GM21381 (cell line): ENCODE measurements at regions not wholly inside any gene's neighbourhood (a gene's known extent, or its start where the extent isn't known, plus 50 kb on each side); places are given as distances from the start of the nearest gene placed in this dataset.

ENCODE experiments used
- ATAC-seq: cut with Tn5 transposase; IDR thresholded peaks from one replicate; pipeline ENCODE4 v1.9.1; 2021; ENCODE audit warnings: mild to moderate bottlenecking, moderate library complexity; ENCODE audit not compliant: unreplicated experiment

DNA sequence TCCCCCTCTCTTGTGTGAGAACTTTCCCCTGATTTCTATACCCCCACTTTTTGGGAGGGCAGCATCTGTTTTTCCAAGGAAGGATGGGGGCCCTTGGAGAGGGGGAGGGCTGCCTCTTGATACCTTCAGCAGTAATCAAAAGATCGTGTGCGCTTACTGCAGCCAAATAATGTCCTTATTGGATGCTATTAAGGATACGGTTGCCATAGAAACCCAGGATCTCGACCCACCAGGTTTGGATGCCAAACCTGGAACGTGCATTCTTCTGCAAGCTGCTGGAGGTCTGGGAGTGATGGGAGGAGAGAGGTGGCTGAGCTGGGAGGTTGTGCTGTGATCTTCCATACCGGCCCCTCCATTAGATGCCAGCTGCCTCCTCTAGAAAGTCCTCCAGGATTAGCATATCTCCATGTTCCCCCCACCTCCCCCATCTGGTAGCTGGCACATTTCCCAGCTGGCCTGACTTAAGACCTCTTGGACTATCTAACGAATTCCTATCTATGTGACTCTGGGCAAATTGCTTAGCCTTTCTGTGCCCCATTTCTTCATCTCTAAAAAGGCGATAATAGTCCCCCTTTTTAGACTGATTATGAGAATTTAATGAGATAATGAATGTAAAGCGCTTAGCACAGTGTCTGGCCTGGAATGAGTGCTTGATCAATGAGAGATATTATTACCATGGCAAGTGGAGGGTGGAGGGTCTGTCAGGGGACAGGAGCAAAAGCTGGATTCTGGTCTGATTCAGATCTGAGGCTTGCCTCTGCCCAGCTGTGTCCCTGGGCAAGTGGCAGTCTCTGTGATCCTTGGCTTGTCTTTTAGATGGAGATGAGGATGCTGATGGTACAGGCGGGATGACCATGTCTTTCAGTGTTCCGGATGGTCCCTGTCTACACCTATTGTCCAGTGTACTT, 78.5 kb upstream of the PCBD1 start:
- no peak for ATAC-seq

DNA sequence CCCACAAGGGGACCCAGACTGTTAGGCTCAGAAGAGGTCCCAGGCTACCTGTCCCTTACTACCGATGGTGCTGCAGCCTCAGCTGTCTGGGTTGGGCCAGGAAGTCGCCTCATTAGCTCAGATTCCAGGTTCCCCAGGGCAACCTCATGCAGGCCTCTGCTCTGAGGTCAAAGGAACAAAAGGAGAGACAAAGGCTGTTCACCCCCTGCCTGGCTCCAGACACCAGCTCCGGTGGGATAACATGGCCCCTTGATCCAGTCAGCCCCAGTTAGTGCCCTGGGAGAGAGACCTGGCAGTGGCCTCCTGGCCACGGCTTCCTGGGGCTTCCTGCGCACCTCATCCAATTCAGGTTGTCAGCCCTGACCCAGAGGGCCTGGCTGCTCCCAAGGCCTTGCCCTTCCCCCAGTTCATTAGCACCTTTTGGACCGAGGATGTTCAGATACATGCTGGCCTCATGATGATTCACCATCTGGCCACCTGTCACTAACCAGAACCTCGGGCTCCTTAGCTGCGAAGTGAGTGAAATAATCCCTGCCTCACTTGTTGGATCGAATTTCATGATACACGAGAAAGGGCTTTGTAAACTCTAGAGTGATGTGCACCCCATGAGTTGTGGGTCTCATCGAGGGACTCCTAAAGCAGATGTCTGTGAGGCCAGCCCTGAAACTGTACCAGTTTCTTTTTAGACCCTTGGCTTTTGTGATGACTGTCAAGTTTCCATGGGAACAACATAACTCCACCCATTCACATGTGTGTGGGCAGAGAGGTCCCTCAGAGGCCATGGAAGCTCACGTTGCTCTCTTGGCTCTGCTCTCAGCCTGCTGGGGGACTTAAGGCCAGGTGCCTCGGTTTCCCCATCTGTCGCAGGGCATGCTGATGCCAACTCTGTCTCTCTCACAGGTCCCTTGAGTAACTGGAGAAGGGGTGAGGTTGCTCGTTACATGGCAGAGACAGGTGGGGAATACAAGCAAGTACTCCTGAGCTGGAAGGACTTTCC, 79.5 kb upstream of the PCBD1 start:
- no peak for ATAC-seq

GRCh38 chr10:70969188-70969587, 80.8 kb upstream of the PCBD1 start:
- ATAC-seq, result no peak

DNA sequence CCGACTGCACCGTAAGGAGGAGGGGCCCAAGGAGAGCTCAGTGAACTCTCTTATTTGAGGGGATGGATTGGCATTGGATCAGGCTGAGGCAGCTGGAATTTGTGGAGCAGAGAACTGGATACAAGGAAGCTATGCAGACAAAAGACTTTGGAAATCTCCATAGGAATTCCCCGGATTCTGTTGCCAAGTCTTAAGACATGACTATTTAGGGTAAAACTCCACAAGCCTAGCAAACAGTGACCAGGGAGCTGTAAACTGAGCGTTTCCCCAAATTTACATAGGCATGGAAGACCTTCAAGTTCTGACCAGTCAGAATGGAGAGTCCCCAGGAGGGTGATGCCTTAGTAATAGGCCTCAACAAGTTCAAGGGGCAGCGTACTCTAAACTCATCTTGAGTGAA, 82.5 kb upstream of the PCBD1 start:
- ATAC-seq, result no peak

GRCh38 chr10:70973275-70973674, 84.9 kb upstream of the PCBD1 start:
- no peak for ATAC-seq

DNA sequence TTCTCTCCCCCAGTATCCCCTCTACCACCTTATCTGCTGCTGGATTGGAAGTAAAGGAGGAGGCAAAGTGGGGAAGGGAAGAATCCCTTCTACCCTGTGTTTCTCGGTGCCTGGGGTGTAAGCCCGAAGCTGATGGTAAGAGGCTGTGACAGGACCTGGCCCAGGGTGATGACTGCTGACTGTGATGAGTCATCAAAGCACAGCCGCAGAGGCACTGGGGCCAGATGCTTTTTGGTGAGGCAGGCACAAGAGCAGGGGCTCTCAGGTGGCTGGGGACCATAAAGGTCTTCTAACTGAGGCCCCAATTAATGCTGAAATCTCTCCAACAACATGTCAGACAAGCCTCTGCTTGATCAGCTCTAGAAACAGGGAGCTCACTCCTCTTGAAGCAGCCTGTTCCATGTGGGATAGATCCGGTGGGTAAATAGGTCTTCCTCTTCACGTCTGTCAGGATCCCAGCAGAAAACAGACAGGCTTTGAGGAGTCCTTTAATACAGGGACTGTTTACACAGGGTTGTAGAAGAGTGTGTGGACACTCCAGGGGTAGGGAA, 86.1 kb upstream of the PCBD1 start:
- ATAC-seq, result no peak

DNA sequence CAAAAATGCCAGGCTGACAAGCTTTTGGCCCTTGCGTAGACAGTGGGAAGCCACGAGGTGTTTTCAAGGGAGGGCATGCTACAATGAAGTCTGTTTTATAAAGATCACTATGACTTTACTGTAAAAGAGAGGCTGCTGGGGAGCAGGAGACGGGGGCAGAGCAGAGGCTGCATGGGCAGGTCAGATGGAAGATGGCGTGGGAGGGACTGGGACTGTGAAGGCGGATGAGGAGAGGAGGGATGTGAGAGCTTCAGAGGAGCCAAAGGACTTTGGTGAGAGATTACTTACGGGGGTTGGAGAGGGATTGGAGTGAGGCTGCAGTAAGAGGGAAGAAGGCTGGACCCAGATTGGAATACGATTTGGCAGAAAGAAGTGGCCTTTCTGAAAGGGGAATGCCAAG, 86.6 kb upstream of the PCBD1 start:
- ATAC-seq, result no peak

GRCh38 chr10:70976063-70976695, 87.8 kb upstream of the PCBD1 start:
- no peak for ATAC-seq

GRCh38 chr10:70977625-70978024, 89.3 kb upstream of the PCBD1 start:
- ATAC-seq, result no peak

- ATAC-seq, result no peak
These were observed 89.8 kb upstream of the PCBD1 start for GRCh38 chr10:70978181-70978580.

- ATAC-seq, result no peak
These were observed 90.6 kb upstream of the PCBD1 start for GRCh38 chr10:70978816-70979480.

- no peak for ATAC-seq
These were observed 92.3 kb upstream of the PCBD1 start for GRCh38 chr10:70980687-70981086.

DNA sequence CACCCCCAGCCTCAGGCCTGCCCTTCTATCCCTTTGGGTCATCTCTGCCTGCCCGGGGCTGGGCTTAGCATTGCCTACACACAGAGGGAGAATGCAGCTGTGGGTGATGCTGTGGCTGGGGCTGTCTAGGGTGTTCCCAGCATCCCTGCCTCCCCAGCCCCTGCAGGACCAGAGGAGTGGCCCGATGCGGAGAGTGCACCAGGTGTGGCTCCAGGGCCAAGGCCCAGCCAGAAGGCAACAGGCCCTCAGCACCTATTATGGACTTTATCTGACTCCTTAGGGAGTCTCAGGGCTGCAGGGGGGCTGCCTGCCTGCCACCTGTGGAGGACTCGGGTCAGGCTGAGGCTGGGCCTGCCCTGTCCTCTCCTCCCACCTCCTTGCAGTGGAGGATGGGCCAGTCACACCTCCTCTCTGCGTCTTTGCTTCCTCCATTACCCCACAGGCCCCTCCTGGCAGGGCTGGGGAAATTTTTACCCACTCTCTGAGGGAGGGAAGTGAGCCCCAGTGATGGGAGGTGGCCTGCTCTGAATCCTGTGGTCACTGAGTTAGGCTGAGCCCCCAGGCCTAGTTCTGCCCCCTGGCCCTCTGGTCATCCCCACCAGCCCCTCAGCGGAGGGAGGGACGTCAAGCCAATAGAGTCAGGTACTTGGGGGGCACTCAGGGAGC, 92.9 kb upstream of the PCBD1 start:
- ATAC-seq, result no peak

DNA sequence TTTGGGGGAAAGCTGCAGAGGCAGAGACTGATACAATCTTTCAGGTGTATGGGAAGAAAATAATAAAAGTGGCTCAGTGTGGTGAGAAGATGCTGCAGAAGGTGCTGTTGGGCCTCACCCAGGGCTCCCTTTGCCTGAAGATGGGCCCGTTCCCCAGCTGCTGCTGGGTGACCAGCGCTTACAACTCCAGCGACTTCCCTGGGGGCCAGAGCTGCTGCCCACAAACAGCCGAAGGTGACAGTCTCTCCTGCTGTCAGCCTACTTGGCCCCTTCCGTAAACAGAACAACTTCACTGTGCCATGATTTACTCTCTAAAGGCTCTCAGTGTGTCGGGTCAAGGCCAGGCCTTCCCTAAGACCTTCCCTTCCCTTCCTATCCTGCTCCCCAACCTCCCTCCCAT, 93.6 kb upstream of the PCBD1 start:
- ATAC-seq, result no peak

GRCh38 chr10:70982443-70982842, 94.1 kb upstream of the PCBD1 start:
- peak; percentile 67 for ATAC-seq

GRCh38 chr10:70984986-70985722, 96.8 kb upstream of the PCBD1 start:
- no peak for ATAC-seq

- no peak for ATAC-seq
These were observed 97.7 kb upstream of the PCBD1 start for GRCh38 chr10:70985824-70986622.

- ATAC-seq, result no peak
These were observed 98.2 kb upstream of the PCBD1 start for GRCh38 chr10:70986623-70986950.
